Sigmoid colon (tissue), 6 donors: ENCODE measurements at regions not wholly inside any gene's neighbourhood (a gene's known extent, or its start where the extent isn't known, plus 50 kb on each side); places are given as distances from the start of the nearest gene placed in this dataset.

Experiments
- DNase-seq: peaks from one replicate; pipeline ENCODE4 v3.0.0-alpha.2; 2019
- H3K27ac ChIP-seq, 4 donors: fragments of 200-600 bp; sonication (generic); one replicate each; pipeline ENCODE4 v1.5.1; 2016 to 2019; ENCODE audit warnings: mild to moderate bottlenecking in 1 of 4
- H3K27me3 ChIP-seq, 3 donors: fragments of 200-600 bp; sonication (generic); one replicate each; pipeline ENCODE4 v1.5.1; 2019; ENCODE audit warnings: mild to moderate bottlenecking in 1 of 3
- H3K36me3 ChIP-seq, 4 donors: fragments of 200-600 bp; sonication (generic); one replicate each; pipeline ENCODE4 v1.5.1; 2016 to 2019
- H3K4me1 ChIP-seq, 4 donors: fragments of 200-600 bp; sonication (generic); one replicate each; pipeline ENCODE4 v1.5.1; 2017 to 2019
- H3K4me3 ChIP-seq, 4 donors: fragments of 200-600 bp; sonication (generic); one replicate each; pipeline ENCODE4 v1.5.1; 2017 to 2019; ENCODE audit warnings: mild to moderate bottlenecking in 2 of 4, moderate library complexity in 1 of 4
- H3K9me3 ChIP-seq, 4 donors: fragments of 200-600 bp in 3 of 4; sonication (generic) in 3 of 4; one replicate each; pipeline versions ENCODE4 v1.5.1 to v1.6.1; 2013 to 2019
- EP300 ChIP-seq, 4 donors: sonication (generic); formaldehyde crosslinking; IDR thresholded peaks; one replicate each; pipeline ENCODE4 v1.6.1; 2017; ENCODE audit warnings: antibody characterized with exemption in 4 of 4
- POLR2A ChIP-seq, 2 donors: fragments of 450-650 bp; IDR thresholded peaks; one replicate each; pipeline ENCODE4 v1.6.1; 2016; ENCODE audit warnings: antibody characterized with exemption in 2 of 2, mild to moderate bottlenecking in 2 of 2, moderate library complexity in 2 of 2
- POLR2AphosphoS5 ChIP-seq, 4 donors: sonication (generic); formaldehyde crosslinking; IDR thresholded peaks; one replicate each; pipeline ENCODE4 v1.6.1; 2017; ENCODE audit warnings: antibody characterized with exemption in 4 of 4
- WGBS, 2 donors: extraction: QIAGEN DNeasy Blood & Tissue Kit; methylation state at CpG; one replicate each; pipeline ENCODE4 v1.1.7; 2013; 5-methylcytosine and 5-hydroxymethylcytosine counted together
- intact Hi-C: fragments of 100-400 bp; cut with DNase I; formaldehyde crosslinking; loops from one replicate; pipeline ENCODE4 v1.15.1; 2023
- TF ChIP-seq, protein P1 (sequence below), 4 experiments: fragments of 450-650 bp in 3 of 4; fragments of 200-600 bp in 1 of 4; IDR thresholded peaks; one replicate each; pipeline ENCODE4 v1.5.1; 2016 to 2019; ENCODE audit warnings: antibody characterized with exemption in 4 of 4, mild to moderate bottlenecking in 3 of 4, moderate library complexity in 2 of 4
- donor health status: healthy with polysubstance abuse.
- donor health status: healthy.

DNA sequence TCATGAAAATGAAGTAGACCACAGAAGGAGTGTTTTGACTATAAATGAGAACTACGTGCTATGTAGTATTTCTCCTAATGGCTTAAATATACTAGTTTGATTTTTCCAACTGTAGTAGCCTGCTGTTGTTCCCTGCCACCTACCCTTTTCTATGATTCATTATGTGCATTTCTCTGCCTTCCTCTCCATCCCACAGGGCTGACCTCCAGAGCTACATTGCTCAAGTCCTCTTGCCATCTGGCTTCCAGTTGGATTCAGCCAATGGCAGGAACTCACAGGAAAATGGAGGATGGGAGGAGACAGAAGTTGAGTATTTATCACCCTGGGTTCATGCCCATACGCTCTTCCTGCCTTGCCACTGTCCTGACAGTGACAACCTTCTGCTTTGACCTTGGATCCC lies 515.3 kb downstream of the SOX5 start:
- DNase-seq = no peak
- H3K27me3 ChIP-seq = no peaks in the 10 kb centered on the region
- H3K4me1 ChIP-seq = no peaks in the 10 kb centered on the region
- H3K4me3 ChIP-seq = no peak overlapping the region
- no peaks in the 10 kb centered on the region for H3K36me3 ChIP-seq
- TF ChIP-seq EP300 (IDR thresholded peaks at IDR 0.05) (no peak), POLR2AphosphoS5 (IDR thresholded peaks at IDR 0.05) (no peak), POLR2A (IDR thresholded peaks at IDR 0.05) (no peak)
- TF ChIP-seq, protein P1, sequence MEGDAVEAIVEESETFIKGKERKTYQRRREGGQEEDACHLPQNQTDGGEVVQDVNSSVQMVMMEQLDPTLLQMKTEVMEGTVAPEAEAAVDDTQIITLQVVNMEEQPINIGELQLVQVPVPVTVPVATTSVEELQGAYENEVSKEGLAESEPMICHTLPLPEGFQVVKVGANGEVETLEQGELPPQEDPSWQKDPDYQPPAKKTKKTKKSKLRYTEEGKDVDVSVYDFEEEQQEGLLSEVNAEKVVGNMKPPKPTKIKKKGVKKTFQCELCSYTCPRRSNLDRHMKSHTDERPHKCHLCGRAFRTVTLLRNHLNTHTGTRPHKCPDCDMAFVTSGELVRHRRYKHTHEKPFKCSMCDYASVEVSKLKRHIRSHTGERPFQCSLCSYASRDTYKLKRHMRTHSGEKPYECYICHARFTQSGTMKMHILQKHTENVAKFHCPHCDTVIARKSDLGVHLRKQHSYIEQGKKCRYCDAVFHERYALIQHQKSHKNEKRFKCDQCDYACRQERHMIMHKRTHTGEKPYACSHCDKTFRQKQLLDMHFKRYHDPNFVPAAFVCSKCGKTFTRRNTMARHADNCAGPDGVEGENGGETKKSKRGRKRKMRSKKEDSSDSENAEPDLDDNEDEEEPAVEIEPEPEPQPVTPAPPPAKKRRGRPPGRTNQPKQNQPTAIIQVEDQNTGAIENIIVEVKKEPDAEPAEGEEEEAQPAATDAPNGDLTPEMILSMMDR (IDR thresholded peaks at IDR 0.05) = no peak
- peaks cover 0 to 4% (median 0%) of the 10 kb centered on the region in 4 donors for H3K9me3 ChIP-seq
- WGBS, 2 donors = 82 to 88% methylated on average over 2 of the region's 2 CpGs
- intact Hi-C loops = no loop called here
- no peak overlapping the region for H3K27ac ChIP-seq

DNA sequence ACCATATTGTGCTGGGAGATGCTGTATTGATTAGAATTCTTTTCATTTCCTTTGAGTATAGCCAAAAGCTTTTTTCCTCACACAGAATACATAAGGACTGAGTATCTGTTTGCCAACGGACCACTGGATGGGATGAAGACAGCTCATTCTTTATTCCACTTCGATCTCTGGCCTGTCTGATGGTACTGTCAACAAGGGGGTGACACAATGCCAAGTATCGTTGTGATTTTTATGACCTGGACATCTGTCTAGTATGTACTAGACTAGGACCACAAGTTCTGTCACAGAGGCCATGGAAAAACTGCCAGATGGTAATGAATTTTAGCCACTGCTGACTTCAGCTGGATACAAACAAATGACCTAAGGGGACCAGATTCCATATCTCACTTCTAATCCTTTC lies 502.7 kb downstream of the SOX5 start:
- H3K4me1 ChIP-seq = no peaks in the 10 kb centered on the region
- DNase-seq = no peak
- no peak overlapping the region for H3K27ac ChIP-seq
- TF ChIP-seq EP300 (IDR thresholded peaks at IDR 0.05) (no peak), POLR2AphosphoS5 (IDR thresholded peaks at IDR 0.05) (no peak), POLR2A (IDR thresholded peaks at IDR 0.05) (no peak)
- TF ChIP-seq, protein P1 (IDR thresholded peaks at IDR 0.05) = no peak
- no peaks in the 10 kb centered on the region for H3K36me3 ChIP-seq
- no peaks in the 10 kb centered on the region for H3K9me3 ChIP-seq
- intact Hi-C loops = no loop called here
- 27 to 57% methylated on average over 3 of the region's 3 CpGs for WGBS, 2 donors
- no peak overlapping the region for H3K4me3 ChIP-seq
- no peaks in the 10 kb centered on the region for H3K27me3 ChIP-seq

GRCh38 chr12:23450810-23451209 lies 498.7 kb downstream of the SOX5 start:
- Histone ChIP-seq H3K36me3 (no peaks in the 10 kb centered on the region), H3K4me1 (no peaks in the 10 kb centered on the region), H3K27ac (no peak overlapping the region), H3K27me3 (no peaks in the 10 kb centered on the region), H3K4me3 (no peak overlapping the region), H3K9me3 (no peaks in the 10 kb centered on the region)
- TF ChIP-seq POLR2AphosphoS5 (IDR thresholded peaks at IDR 0.05) = no peak
- TF ChIP-seq, protein P1 (IDR thresholded peaks at IDR 0.05) = no peak
- TF ChIP-seq POLR2A (IDR thresholded peaks at IDR 0.05) = no peak
- no peak for TF ChIP-seq EP300 (IDR thresholded peaks at IDR 0.05)
- intact Hi-C loops = no loop called here
- WGBS, 2 donors = 96 to 97% methylated on average over 1 of the region's 1 CpG
- DNase-seq = no peak

- intact Hi-C loops = no loop called here
- TF ChIP-seq EP300 (IDR thresholded peaks at IDR 0.05) (no peak), POLR2A (IDR thresholded peaks at IDR 0.05) (no peak), POLR2AphosphoS5 (IDR thresholded peaks at IDR 0.05) (no peak)
- TF ChIP-seq, protein P1 (IDR thresholded peaks at IDR 0.05) = no peak
- WGBS, 2 donors = 74 to 80% methylated on average over 2 of the region's 2 CpGs
These were observed 494.2 kb downstream of the SOX5 start for GRCh38 chr12:23455283-23455682.

DNA sequence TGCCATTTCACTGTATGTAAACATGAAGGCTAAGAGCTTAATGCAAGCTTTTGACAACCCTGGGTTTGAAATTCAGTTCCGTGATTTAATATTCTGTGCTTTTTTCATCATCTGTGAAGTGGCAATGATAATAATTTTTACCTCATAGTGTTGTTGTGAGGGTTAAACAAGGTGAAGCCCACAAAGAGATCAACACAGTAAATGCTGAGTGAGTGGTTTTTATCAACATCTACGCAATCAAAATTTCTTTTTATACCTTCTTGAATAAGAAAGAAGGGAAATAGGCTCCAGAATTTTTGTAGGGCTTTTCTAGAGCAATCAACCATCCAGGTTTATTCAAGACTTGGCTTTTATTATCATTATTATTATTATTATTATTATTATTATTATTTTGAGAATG lies 490.8 kb downstream of the SOX5 start:
- Histone ChIP-seq H3K4me1 (no peaks in the 10 kb centered on the region), H3K9me3 (no peaks in the 10 kb centered on the region), H3K36me3 (no peaks in the 10 kb centered on the region), H3K27ac (no peak overlapping the region), H3K4me3 (no peak overlapping the region), H3K27me3 (no peaks in the 10 kb centered on the region)
- WGBS, 2 donors = 93 to 95% methylated on average over 2 of the region's 2 CpGs
- TF ChIP-seq POLR2AphosphoS5 (IDR thresholded peaks at IDR 0.05) (no peak), EP300 (IDR thresholded peaks at IDR 0.05) (no peak), POLR2A (IDR thresholded peaks at IDR 0.05) (no peak)
- TF ChIP-seq, protein P1 (IDR thresholded peaks at IDR 0.05) = no peak
- DNase-seq = no peak
- intact Hi-C loops = no loop called here

More at GRCh38 chr12:23455283-23455682, 494.2 kb downstream of the SOX5 start:
- Histone ChIP-seq H3K9me3 (no peaks in the 10 kb centered on the region), H3K4me1 (no peaks in the 10 kb centered on the region), H3K4me3 (no peak overlapping the region), H3K27me3 (no peaks in the 10 kb centered on the region), H3K36me3 (no peaks in the 10 kb centered on the region), H3K27ac (no peak overlapping the region)
- no peak for DNase-seq
